ENCODE measurements at regions not wholly inside any gene's neighbourhood (a gene's known extent, or its start where the extent isn't known, plus 50 kb on each side); places are given as distances from the start of the nearest gene placed in this dataset.
"Not testable (repeated sequence)": the region's sequence is repeated elsewhere in the genome, so short reads cannot be mapped to it uniquely, and the experiment has no call there.

DNA sequence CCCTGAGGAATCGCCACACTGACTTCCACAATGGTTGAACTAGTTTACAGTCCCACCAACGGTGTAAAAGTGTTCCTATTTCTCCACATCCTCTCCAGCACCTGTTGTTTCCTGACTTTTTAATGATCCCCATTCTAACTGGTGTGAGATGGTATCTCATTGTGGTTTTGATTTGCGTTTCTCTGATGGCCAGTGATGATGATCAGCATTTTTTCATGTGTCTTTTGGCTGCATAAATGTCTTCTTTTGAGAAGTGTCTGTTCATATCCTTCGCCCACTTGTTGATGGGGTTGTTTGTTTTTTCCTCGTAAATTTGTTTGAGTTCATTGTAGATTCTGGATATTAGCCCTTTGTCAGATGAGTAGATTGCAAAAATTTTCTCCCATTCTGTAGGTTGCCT lies 223.5 kb downstream of the MAF start:
- H2BK120ac ChIP-seq (ENCODE audit: low read depth, low read length); H2BK15ac ChIP-seq (ENCODE audit: low read depth, low read length); H3K27me3 ChIP-seq (ENCODE audit: control insufficient read depth, insufficient read depth, low read length); H2AK9ac ChIP-seq (replicated peaks; ENCODE audit: low read depth, low read length, poor library complexity); H4K5ac ChIP-seq (ENCODE audit: low read depth, low read length); BruUV-seq (replicated peaks); H2BK5ac ChIP-seq (ENCODE audit: low read depth, low read length, poor library complexity, severe bottlenecking); H3K4ac ChIP-seq (ENCODE audit: low read depth, low read length); H4K20me1 ChIP-seq (ENCODE audit: insufficient read depth, low read length); H3K4me2 ChIP-seq (ENCODE audit: low read depth, low read length); H3K18ac ChIP-seq (ENCODE audit: low read depth, low read length); DNase-seq; ATAC-seq (ENCODE audit: low read depth); H3K9me1 ChIP-seq (ENCODE audit: insufficient read depth, low read length); H4K91ac ChIP-seq (ENCODE audit: insufficient read depth, low read depth, low read length); POLR2A ChIA-PET (ENCODE audit: unreplicated experiment); H2BK20ac ChIP-seq (ENCODE audit: low read depth, low read length); H3K9me3 ChIP-seq (ENCODE audit: control insufficient read depth, insufficient read depth, low read length); dilution Hi-C loops (cut with HindIII; ENCODE audit: low sequenced_read_pairs, unreplicated experiment); in situ Hi-C loops (cut with MboI; ENCODE audit: low sequenced_read_pairs); intact Hi-C loops (cut with micrococcal nuclease); H3K4me1 ChIP-seq (ENCODE audit: control insufficient read depth, insufficient read depth, low read length); H2AK5ac ChIP-seq (ENCODE audit: low read depth, low read length); H3K27ac ChIP-seq (ENCODE audit: insufficient read depth, low read length); H3K79me1 ChIP-seq (ENCODE audit: low read depth in 1 of 2, low read length in 2 of 2); H3K56ac ChIP-seq (ENCODE audit: extremely low read depth, insufficient read depth, low read length); H3K4me3 ChIP-seq (ENCODE audit: insufficient read depth, low read depth, low read length); H3K14ac ChIP-seq (replicated peaks; ENCODE audit: low read depth, low read length); H2AFZ ChIP-seq (replicated peaks; ENCODE audit: low read length, poor library complexity); H3K36me3 ChIP-seq (ENCODE audit: control insufficient read depth, insufficient read depth, low read length); H3K9ac ChIP-seq (ENCODE audit: low read depth, low read length); CTCF ChIA-PET; H3K23ac ChIP-seq (ENCODE audit: low read depth, low read length); H4K8ac ChIP-seq (ENCODE audit: low read depth in 2 of 2, low read length in 2 of 2): not testable (repeated sequence)
- no CpG with 5 or more reads among the region's 5 CpGs for WGBS, 2 experiments (ENCODE audit: extremely low coverage in 2 of 2, insufficient read length in 1 of 2)
